ENCODE measurements at regions not wholly inside any gene's neighbourhood (a gene's known extent, or its start where the extent isn't known, plus 50 kb on each side); places are given as distances from the start of the nearest gene placed in this dataset.

DNA sequence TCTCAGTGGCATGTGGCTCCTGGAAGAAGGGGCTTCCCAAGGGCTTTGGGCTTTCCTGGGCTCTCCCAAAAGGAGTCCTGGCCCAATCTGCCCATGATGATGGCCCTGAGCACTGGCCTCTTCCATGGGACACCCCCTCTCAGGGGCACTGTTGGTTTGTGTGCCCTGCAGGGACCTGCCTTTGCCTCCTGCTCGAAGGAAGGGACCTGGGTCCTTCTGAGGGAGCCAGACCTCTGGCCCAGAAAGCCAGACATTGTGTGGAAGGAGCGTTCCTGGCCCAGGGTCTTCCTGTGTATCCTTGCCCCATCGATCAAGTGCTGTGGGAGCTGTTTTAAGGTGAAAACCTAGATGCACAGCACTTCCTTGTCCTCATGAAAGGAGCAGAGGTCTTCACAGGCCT, 1689.3 kb downstream of the TP53TG3F start:
- POLR2A ChIA-PET, result no interaction called here
- no peaks in the 10 kb centered on the region for H3K4me1 ChIP-seq (ENCODE audit: control insufficient read depth, insufficient read depth, low read length)
- H3K27ac ChIP-seq (ENCODE audit: extremely low read depth, low read depth, low read length), result no peak overlapping the region
- CTCF ChIA-PET, result interaction anchor here (0.5 kb wide), 1 partner anchor 36 kb away, joined by 3 read pairs; no protein-coding TSS in a partner anchor
- H3K36me3 ChIP-seq (ENCODE audit: control insufficient read depth in 2 of 2, insufficient read depth in 1 of 2, low read length in 2 of 2), result no peaks in the 10 kb centered on the region
- no peak overlapping the region for H3K4me3 ChIP-seq (ENCODE audit: low read depth, low read length)
- no peak for TF ChIP-seq ZNF561 (tag by site-specific recombination; IDR thresholded peaks at IDR 0.05; ENCODE audit: borderline replicate concordance)
- TF ChIP-seq ZBTB26 (tag by site-specific recombination; optimal IDR thresholded peaks at IDR 0.05), result no peak
- TF ChIP-seq ZNF664 (tag by site-specific recombination; IDR thresholded peaks at IDR 0.05), result no peak
- no peak for TF ChIP-seq ZNF510 (tag by site-specific recombination; IDR thresholded peaks at IDR 0.05; ENCODE audit: insufficient replicate concordance)
- TF ChIP-seq ZNF157 (tag by site-specific recombination; IDR thresholded peaks at IDR 0.05), result no peak
- TF ChIP-seq, protein P1, sequence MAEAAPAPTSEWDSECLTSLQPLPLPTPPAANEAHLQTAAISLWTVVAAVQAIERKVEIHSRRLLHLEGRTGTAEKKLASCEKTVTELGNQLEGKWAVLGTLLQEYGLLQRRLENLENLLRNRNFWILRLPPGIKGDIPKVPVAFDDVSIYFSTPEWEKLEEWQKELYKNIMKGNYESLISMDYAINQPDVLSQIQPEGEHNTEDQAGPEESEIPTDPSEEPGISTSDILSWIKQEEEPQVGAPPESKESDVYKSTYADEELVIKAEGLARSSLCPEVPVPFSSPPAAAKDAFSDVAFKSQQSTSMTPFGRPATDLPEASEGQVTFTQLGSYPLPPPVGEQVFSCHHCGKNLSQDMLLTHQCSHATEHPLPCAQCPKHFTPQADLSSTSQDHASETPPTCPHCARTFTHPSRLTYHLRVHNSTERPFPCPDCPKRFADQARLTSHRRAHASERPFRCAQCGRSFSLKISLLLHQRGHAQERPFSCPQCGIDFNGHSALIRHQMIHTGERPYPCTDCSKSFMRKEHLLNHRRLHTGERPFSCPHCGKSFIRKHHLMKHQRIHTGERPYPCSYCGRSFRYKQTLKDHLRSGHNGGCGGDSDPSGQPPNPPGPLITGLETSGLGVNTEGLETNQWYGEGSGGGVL (tag by site-specific recombination; IDR thresholded peaks at IDR 0.05), result no peak
- TF ChIP-seq RBAK (tag by site-specific recombination; IDR thresholded peaks at IDR 0.05), result no peak
- no peak for TF ChIP-seq KLF10 (tag by site-specific recombination; IDR thresholded peaks at IDR 0.05)
- TF ChIP-seq ZFHX2 (tag by site-specific recombination; conservative IDR thresholded peaks at IDR 0.05), result no peak
- no peak for TF ChIP-seq SETDB1 (IDR thresholded peaks at IDR 0.05; ENCODE audit: insufficient read length, low read length)
- TF ChIP-seq ZBTB1 (tag by site-specific recombination; IDR thresholded peaks at IDR 0.05), result no peak
- TF ChIP-seq SP2 (tag by site-specific recombination; IDR thresholded peaks at IDR 0.05), result no peak
- no peak for TF ChIP-seq ZNF560 (tag by site-specific recombination; IDR thresholded peaks at IDR 0.05; ENCODE audit: borderline replicate concordance)
- H3K9me3 ChIP-seq (ENCODE audit: control insufficient read depth, insufficient read depth, low read depth, low read length), result no peaks in the 10 kb centered on the region

DNA sequence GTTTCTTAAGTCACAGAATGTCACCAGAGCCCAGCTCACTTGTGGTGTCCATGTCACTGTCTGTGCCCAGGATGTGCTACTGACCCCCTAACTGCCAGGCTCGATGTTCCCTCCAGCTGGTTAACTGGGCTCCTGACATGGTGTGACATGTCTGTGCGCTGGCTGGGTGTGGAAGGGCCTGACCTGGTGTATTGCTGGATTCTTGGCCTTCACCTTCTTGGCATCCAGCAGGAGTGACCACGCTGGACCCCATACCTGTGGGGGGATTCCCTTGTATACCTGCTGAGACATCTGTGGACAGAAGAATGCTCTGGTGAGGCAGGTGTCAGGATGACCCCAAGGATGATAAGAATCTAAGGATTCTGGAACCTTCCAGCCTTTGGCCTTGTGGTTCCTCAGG, 1690.1 kb downstream of the TP53TG3F start:
- H3K4me1 ChIP-seq (ENCODE audit: control insufficient read depth, insufficient read depth, low read length), result no peaks in the 10 kb centered on the region
- CTCF ChIA-PET, result no interaction called here
- POLR2A ChIA-PET, result no interaction called here
- TF ChIP-seq GLI4 (tag by site-specific recombination; IDR thresholded peaks at IDR 0.05) (no peak), ZBTB10 (tag by site-specific recombination; IDR thresholded peaks at IDR 0.05) (no peak), RBAK (tag by site-specific recombination; IDR thresholded peaks at IDR 0.05) (no peak)
- H3K36me3 ChIP-seq (ENCODE audit: control insufficient read depth in 2 of 2, insufficient read depth in 1 of 2, low read length in 2 of 2), result no peaks in the 10 kb centered on the region
- H3K9me3 ChIP-seq (ENCODE audit: control insufficient read depth, insufficient read depth, low read depth, low read length), result no peaks in the 10 kb centered on the region
- no peak overlapping the region for H3K4me3 ChIP-seq (ENCODE audit: low read depth, low read length)
- no peak overlapping the region for H3K27ac ChIP-seq (ENCODE audit: extremely low read depth, low read depth, low read length)

GRCh38 chr16:35150805-35151312, 1691.4 kb downstream of the TP53TG3F start:
- no peak overlapping the region for H3K27ac ChIP-seq (ENCODE audit: extremely low read depth, low read depth, low read length)
- no peak overlapping the region for H3K4me3 ChIP-seq (ENCODE audit: low read depth, low read length)
- ChIA-PET POLR2A (no interaction called here), CTCF (no interaction called here)
- no peaks in the 10 kb centered on the region for H3K9me3 ChIP-seq (ENCODE audit: control insufficient read depth, insufficient read depth, low read depth, low read length)
- no peaks in the 10 kb centered on the region for H3K36me3 ChIP-seq (ENCODE audit: control insufficient read depth in 2 of 2, insufficient read depth in 1 of 2, low read length in 2 of 2)
- no peaks in the 10 kb centered on the region for H3K4me1 ChIP-seq (ENCODE audit: control insufficient read depth, insufficient read depth, low read length)
- no peak for TF ChIP-seq ZNF776 (tag by site-specific recombination; IDR thresholded peaks at IDR 0.05; ENCODE audit: borderline replicate concordance)
- TF ChIP-seq ZNF530 (tag by site-specific recombination; IDR thresholded peaks at IDR 0.05; ENCODE audit: low read depth), result no peak
- TF ChIP-seq GLI2 (tag by site-specific recombination; IDR thresholded peaks at IDR 0.05; ENCODE audit: borderline replicate concordance, low read depth), result no peak
- TF ChIP-seq ZNF214 (tag by site-specific recombination; IDR thresholded peaks at IDR 0.05; ENCODE audit: borderline replicate concordance), result no peak
- TF ChIP-seq, protein P2, sequence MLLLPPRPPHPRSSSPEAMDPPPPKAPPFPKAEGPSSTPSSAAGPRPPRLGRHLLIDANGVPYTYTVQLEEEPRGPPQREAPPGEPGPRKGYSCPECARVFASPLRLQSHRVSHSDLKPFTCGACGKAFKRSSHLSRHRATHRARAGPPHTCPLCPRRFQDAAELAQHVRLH (tag by site-specific recombination; IDR thresholded peaks at IDR 0.05), result no peak
- TF ChIP-seq ZNF292 (tag by site-specific recombination; IDR thresholded peaks at IDR 0.05; ENCODE audit: borderline replicate concordance, low read depth), result no peak
- TF ChIP-seq, protein P3, sequence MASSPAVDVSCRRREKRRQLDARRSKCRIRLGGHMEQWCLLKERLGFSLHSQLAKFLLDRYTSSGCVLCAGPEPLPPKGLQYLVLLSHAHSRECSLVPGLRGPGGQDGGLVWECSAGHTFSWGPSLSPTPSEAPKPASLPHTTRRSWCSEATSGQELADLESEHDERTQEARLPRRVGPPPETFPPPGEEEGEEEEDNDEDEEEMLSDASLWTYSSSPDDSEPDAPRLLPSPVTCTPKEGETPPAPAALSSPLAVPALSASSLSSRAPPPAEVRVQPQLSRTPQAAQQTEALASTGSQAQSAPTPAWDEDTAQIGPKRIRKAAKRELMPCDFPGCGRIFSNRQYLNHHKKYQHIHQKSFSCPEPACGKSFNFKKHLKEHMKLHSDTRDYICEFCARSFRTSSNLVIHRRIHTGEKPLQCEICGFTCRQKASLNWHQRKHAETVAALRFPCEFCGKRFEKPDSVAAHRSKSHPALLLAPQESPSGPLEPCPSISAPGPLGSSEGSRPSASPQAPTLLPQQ (tag by site-specific recombination; IDR thresholded peaks at IDR 0.05), result no peak
- TF ChIP-seq WT1 (tag by site-specific recombination; IDR thresholded peaks at IDR 0.05), result no peak
- TF ChIP-seq ZNF658 (tag by site-specific recombination; IDR thresholded peaks at IDR 0.05), result no peak
- no peak for TF ChIP-seq ZNF76 (tag by site-specific recombination; IDR thresholded peaks at IDR 0.05; ENCODE audit: borderline replicate concordance, low read depth)
- TF ChIP-seq ZNF324 (tag by site-specific recombination; IDR thresholded peaks at IDR 0.05), result no peak
